Endothelial cell (in vitro differentiated cells): ENCODE measurements at regions not wholly inside any gene's neighbourhood (a gene's known extent, or its start where the extent isn't known, plus 50 kb on each side); places are given as distances from the start of the nearest gene placed in this dataset.
A peak's percentile ranks its signal among the peaks of the same experiment; 100 is the strongest.

Source experiments
- DNase-seq: peaks from one replicate; pipeline ENCODE4 v3.0.0; 2021; ENCODE audit warnings: low spot score
- H3K27ac Mint-ChIP-seq: one replicate; pipeline ENCODE4 v1.8.0; 2021; ENCODE audit warnings: mixed read lengths, inconsistent platforms; ENCODE audit not compliant: unreplicated experiment
- H3K27me3 Mint-ChIP-seq: one replicate; pipeline ENCODE4 v1.8.0; 2021; ENCODE audit warnings: mild to moderate bottlenecking, moderate library complexity, mixed read lengths, inconsistent platforms; ENCODE audit not compliant: unreplicated experiment
- H3K36me3 Mint-ChIP-seq: one replicate; pipeline ENCODE4 v1.8.0; 2021; ENCODE audit warnings: mild to moderate bottlenecking, low read depth, mixed read lengths, inconsistent platforms; ENCODE audit not compliant: unreplicated experiment
- H3K4me1 Mint-ChIP-seq: one replicate; pipeline ENCODE4 v1.8.0; 2021; ENCODE audit warnings: mild to moderate bottlenecking, mixed read lengths, inconsistent platforms; ENCODE audit not compliant: unreplicated experiment
- H3K4me3 Mint-ChIP-seq: one replicate; pipeline ENCODE4 v1.8.0; 2021; ENCODE audit warnings: mild to moderate bottlenecking, mixed read lengths, inconsistent platforms; ENCODE audit not compliant: unreplicated experiment
- H3K9me3 Mint-ChIP-seq: one replicate; pipeline ENCODE4 v1.8.0; 2021; ENCODE audit warnings: mixed read lengths, inconsistent platforms; ENCODE audit not compliant: unreplicated experiment
- TF ChIP-seq, protein P1 (sequence below): fragments of 200-600 bp; sonication (generic); IDR thresholded peaks from one replicate; pipeline ENCODE4 v1.5.0; 2021; ENCODE audit warnings: antibody characterized with exemption; ENCODE audit not compliant: unreplicated experiment

DNA sequence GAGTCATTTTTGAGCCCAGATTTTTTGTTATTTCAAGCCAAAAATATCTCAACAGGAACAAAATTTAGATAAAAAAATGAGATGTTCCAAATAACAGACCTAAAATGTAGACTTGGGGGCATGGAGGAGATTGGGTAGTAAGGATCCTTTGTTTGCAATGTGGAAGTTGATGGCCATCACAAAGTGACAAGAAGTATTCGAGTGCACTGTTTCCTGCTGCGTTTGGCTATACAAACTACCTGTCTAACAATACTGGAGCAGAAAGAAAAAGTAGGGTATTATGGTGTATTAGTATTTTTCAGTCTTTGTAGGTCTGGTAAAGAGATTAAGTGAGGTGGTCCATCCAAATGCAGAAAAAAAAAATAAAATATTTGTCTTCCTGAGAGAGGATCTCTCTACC is 284.2 kb downstream of the C3orf38 start:
- H3K4me3 Mint-ChIP-seq = no peak overlapping the region
- TF ChIP-seq, protein P1, sequence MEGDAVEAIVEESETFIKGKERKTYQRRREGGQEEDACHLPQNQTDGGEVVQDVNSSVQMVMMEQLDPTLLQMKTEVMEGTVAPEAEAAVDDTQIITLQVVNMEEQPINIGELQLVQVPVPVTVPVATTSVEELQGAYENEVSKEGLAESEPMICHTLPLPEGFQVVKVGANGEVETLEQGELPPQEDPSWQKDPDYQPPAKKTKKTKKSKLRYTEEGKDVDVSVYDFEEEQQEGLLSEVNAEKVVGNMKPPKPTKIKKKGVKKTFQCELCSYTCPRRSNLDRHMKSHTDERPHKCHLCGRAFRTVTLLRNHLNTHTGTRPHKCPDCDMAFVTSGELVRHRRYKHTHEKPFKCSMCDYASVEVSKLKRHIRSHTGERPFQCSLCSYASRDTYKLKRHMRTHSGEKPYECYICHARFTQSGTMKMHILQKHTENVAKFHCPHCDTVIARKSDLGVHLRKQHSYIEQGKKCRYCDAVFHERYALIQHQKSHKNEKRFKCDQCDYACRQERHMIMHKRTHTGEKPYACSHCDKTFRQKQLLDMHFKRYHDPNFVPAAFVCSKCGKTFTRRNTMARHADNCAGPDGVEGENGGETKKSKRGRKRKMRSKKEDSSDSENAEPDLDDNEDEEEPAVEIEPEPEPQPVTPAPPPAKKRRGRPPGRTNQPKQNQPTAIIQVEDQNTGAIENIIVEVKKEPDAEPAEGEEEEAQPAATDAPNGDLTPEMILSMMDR = no peak
- H3K4me1 Mint-ChIP-seq = no peaks in the 10 kb centered on the region
- no peaks in the 10 kb centered on the region for H3K9me3 Mint-ChIP-seq
- no peak for DNase-seq
- H3K27me3 Mint-ChIP-seq = peaks cover under 1% of the 10 kb centered on the region
- H3K27ac Mint-ChIP-seq = no peak overlapping the region
- no peaks in the 10 kb centered on the region for H3K36me3 Mint-ChIP-seq

DNA sequence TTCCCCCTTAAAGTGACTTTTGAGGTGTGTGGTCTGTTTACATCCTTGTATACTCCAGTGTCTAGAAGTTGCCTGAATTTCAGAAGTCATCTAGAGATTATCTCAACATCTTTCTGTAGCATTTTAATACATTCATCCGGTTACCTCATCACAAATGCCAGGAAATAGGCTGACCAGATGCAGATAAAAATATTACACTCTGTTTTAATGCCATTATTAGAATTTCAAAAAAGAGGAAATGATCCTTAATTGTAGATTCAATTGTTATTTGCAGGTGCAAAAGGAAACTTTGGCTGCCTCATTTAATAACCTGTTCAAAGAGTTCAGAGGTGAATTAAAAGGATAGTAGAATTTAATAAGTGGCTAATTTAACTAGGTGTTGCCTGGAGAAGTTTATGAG is 290.9 kb downstream of the C3orf38 start:
- Mint-ChIP-seq H3K4me3 (no peak overlapping the region), H3K36me3 (no peaks in the 10 kb centered on the region), H3K27ac (no peak overlapping the region), H3K27me3 (peaks cover 1% of the 10 kb centered on the region), H3K9me3 (no peaks in the 10 kb centered on the region), H3K4me1 (peaks cover 4% of the 10 kb centered on the region)
- no peak for DNase-seq
- TF ChIP-seq, protein P1 = no peak

DNA sequence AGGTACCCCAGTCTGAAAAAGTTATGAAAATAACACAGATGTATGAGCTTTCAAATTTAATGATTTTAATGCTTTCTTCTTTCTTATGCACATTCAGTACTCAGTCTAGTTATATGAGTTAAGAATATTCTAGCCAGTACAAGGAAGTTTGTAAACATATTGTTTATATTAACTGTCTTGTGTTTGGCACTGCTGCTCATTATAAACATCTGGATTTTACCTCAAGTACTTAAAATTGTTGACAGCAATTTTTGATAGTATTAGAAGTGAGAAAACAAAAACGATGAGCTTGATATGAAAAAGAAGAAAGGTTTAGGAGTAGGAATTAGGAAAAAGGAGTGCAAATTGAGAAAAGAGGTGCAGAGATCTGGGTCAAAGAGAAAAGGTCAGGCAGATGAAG is 293.3 kb downstream of the C3orf38 start:
- no peaks in the 10 kb centered on the region for H3K36me3 Mint-ChIP-seq
- H3K4me3 Mint-ChIP-seq = no peak overlapping the region
- no peaks in the 10 kb centered on the region for H3K9me3 Mint-ChIP-seq
- peaks cover 4% of the 10 kb centered on the region for H3K4me1 Mint-ChIP-seq
- no peak overlapping the region for H3K27ac Mint-ChIP-seq
- TF ChIP-seq, protein P1 = no peak
- H3K27me3 Mint-ChIP-seq = peaks cover 1% of the 10 kb centered on the region
- DNase-seq = no peak

DNA sequence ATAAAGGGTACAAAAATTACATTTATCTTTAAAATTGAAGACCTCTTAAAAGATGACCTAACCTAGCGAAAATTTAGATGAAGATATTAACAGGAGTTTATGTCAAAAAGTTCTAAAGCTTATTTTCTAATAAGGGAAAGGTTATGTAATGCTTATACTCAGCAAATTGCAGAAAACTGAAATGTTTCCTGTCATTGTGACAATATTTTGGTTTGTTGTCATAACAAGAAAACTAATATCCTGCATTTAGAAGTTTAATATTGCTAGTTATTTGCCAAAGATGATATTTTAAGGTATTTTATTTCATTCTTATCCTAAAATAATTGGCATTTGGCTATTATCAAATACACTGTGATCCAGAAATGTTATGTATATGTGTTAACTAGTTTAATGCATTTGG is 294.5 kb downstream of the C3orf38 start:
- H3K4me1 Mint-ChIP-seq = peaks cover 4% of the 10 kb centered on the region
- TF ChIP-seq, protein P1 = no peak
- H3K9me3 Mint-ChIP-seq = no peaks in the 10 kb centered on the region
- H3K36me3 Mint-ChIP-seq = no peaks in the 10 kb centered on the region
- H3K27me3 Mint-ChIP-seq = peaks cover 2% of the 10 kb centered on the region
- no peak for DNase-seq
- peak overlapping the region; percentile 30 for H3K27ac Mint-ChIP-seq
- H3K4me3 Mint-ChIP-seq = no peak overlapping the region

DNA sequence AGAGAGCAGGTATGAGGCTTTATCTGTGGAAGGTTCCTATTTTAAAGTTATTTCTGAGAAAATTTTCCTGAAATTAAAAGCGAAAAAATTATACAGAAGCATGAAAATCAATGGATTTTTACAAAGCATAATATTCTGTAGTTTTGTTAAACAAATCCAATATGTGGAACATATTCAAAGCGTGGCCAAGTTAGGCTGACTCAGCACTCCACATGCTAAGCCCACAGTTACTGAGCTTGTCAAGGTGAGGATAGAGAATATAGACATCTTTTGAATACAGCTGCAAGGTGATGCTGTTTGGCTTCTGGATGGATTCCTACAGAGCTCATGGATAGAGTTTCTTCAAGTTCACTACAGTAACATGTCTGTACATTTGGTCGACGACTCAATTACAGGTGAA is 302.5 kb downstream of the C3orf38 start:
- Mint-ChIP-seq H3K27me3 (peaks cover 2% of the 10 kb centered on the region), H3K27ac (no peak overlapping the region), H3K9me3 (no peaks in the 10 kb centered on the region), H3K4me1 (no peaks in the 10 kb centered on the region), H3K4me3 (no peak overlapping the region), H3K36me3 (no peaks in the 10 kb centered on the region)
- TF ChIP-seq, protein P1 = no peak
- DNase-seq = no peak
